Mucosa of descending colon (tissue), 3 donors: ENCODE measurements at regions not wholly inside any gene's neighbourhood (a gene's known extent, or its start where the extent isn't known, plus 50 kb on each side); places are given as distances from the start of the nearest gene placed in this dataset.

Source experiments
- ATAC-seq: fragments of 200-7000 bp; cut with Tn5 transposase; one replicate; pipeline ENCODE4 v1.9.1; 2020; ENCODE audit warnings: mild to moderate bottlenecking, moderate library complexity
- DNase-seq, 3 donors: peaks; one replicate each; pipeline ENCODE4 v3.0.0-alpha.2; 2020
- H3K36me3 ChIP-seq: fragments of 200-600 bp; one replicate; pipeline ENCODE4 v1.8.0; 2021; ENCODE audit warnings: low read depth, mild to moderate bottlenecking
- H3K4me1 ChIP-seq: fragments of 200-600 bp; one replicate; pipeline ENCODE4 v1.8.0; 2021; ENCODE audit warnings: low read depth, mild to moderate bottlenecking
- H3K4me3 ChIP-seq: fragments of 200-600 bp; one replicate; pipeline ENCODE4 v1.8.0; 2021; ENCODE audit warnings: mild to moderate bottlenecking
- H3K9me3 ChIP-seq: fragments of 200-600 bp; one replicate; pipeline ENCODE4 v1.8.0; 2021; ENCODE audit warnings: mild to moderate bottlenecking
- intact Hi-C, 2 donors: fragments of 100-400 bp; cut with DNase I in 1 of 2; cut with micrococcal nuclease in 1 of 2; formaldehyde crosslinking; loops; one replicate each; pipeline versions ENCODE4 v1.11.0 to v1.11.1; 2022; cut with DNase I, micrococcal nuclease
- TF ChIP-seq, protein P1 (sequence below): fragments of 200-600 bp; IDR thresholded peaks from one replicate; pipeline ENCODE4 v1.8.0; 2022; ENCODE audit warnings: antibody characterized with exemption, mild to moderate bottlenecking
- donor health status: DM: no; HTN: no; CAD: no; lungs with moderate emphysema.
- donor health status: DM: no; HTN: no; CAD: no.
- donor health status: DM: no; HTN: yes; CAD: no.

- Histone ChIP-seq H3K4me1 (no peaks in the 10 kb centered on the region), H3K4me3 (no peak overlapping the region), H3K9me3 (no peaks in the 10 kb centered on the region), H3K36me3 (no peaks in the 10 kb centered on the region)
- intact Hi-C loops: no loop called here
- DNase-seq (no peak), ATAC-seq (no peak)
- TF ChIP-seq, protein P1, sequence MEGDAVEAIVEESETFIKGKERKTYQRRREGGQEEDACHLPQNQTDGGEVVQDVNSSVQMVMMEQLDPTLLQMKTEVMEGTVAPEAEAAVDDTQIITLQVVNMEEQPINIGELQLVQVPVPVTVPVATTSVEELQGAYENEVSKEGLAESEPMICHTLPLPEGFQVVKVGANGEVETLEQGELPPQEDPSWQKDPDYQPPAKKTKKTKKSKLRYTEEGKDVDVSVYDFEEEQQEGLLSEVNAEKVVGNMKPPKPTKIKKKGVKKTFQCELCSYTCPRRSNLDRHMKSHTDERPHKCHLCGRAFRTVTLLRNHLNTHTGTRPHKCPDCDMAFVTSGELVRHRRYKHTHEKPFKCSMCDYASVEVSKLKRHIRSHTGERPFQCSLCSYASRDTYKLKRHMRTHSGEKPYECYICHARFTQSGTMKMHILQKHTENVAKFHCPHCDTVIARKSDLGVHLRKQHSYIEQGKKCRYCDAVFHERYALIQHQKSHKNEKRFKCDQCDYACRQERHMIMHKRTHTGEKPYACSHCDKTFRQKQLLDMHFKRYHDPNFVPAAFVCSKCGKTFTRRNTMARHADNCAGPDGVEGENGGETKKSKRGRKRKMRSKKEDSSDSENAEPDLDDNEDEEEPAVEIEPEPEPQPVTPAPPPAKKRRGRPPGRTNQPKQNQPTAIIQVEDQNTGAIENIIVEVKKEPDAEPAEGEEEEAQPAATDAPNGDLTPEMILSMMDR: no peak
Observed at GRCh38 chr17:6233339-6233738, 163.2 kb downstream of the WSCD1 start.

DNA sequence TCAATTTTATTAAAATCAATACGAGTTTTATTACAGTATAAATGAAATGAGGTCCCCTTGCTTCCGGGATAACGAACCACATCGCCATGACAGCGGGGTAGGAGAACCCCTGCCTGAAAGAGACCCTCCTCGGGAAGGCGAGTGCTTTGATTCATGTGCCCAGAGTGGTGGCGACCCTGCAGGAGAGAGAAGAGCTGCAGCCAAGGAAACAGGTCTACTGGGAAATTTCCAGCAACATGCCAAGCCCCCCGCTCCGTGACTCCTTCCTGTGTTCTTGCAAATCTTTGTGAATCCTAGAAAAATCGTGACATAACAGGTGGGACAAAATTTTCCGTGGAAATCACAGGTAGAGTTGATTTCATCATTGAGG is 162.5 kb downstream of the WSCD1 start:
- ATAC-seq: no peak
- DNase-seq: no peak
- TF ChIP-seq, protein P1: no peak
- H3K4me3 ChIP-seq: no peak overlapping the region
- H3K4me1 ChIP-seq: no peaks in the 10 kb centered on the region
- H3K9me3 ChIP-seq: no peaks in the 10 kb centered on the region
- H3K36me3 ChIP-seq: no peaks in the 10 kb centered on the region
- intact Hi-C loops: no loop called here

DNA sequence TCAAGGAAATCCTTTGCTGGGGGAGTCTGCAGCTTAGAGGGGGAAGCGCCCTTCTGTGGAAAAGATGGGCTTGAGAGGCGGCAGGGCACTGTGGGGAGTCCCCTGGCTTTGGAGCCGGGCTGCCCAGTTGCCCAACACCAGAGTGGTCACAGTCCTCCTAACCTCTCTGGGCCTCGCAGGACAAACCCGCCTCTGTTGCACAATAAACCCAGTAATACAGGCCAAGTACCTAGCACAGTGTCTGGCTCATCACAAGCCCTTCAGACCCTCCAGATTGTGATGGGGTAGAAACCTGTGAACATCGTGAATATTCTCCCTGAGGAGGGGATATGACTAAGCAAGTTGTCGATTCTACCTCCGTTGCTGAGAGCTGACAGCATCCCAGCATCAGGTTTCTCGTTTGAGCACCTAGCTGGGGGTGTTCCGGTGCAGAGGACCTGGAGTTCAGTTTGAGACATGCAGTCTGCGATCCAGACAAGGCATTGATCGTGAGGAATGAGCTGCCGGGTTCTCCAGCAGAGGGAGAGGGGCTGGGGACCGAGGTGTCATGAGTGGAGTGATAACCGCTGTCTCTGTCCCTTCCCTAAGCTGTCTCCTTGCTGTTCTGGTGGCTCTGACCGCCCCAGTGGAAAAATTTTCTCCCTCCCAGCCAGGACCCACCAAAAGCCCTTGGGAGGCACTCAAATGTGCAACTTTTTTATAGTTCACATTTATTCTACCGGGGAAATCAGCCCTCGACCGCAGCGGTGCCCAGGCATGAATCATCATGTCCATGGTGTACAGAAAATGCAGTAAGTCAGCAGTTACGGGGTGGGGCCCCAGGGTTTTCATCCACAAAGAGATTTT is 161.9 kb downstream of the WSCD1 start:
- Histone ChIP-seq H3K4me1 (no peaks in the 10 kb centered on the region), H3K9me3 (no peaks in the 10 kb centered on the region), H3K4me3 (no peak overlapping the region), H3K36me3 (no peaks in the 10 kb centered on the region)
- ATAC-seq (no peak), DNase-seq (no peak)
- TF ChIP-seq, protein P1: no peak
- intact Hi-C loops: no loop called here

DNA sequence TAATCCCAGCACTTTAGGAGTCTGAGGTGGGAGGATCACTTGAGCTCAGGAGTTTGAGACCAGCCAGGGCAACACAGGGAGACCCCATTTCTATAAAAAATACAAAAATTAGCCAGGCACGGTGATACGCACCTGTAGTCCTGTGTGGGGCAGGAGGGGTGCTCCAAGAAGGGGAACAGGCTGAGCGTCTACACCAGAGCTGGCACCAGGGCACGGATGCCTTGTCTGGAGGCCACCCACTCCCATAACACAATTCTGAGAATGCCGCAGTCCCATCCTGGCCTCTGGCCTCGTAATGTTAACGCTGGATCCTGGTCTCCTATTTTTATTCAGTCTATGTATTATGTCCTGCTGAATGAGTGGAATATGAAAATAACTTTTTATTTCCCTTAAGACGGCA is 161.3 kb downstream of the WSCD1 start:
- H3K36me3 ChIP-seq: no peaks in the 10 kb centered on the region
- DNase-seq (no peak), ATAC-seq (no peak)
- intact Hi-C loops: no loop called here
- no peak overlapping the region for H3K4me3 ChIP-seq
- no peaks in the 10 kb centered on the region for H3K9me3 ChIP-seq
- TF ChIP-seq, protein P1: no peak
- H3K4me1 ChIP-seq: no peaks in the 10 kb centered on the region

- Histone ChIP-seq H3K4me1 (no peaks in the 10 kb centered on the region), H3K9me3 (peaks cover 6% of the 10 kb centered on the region), H3K4me3 (no peak overlapping the region), H3K36me3 (no peaks in the 10 kb centered on the region)
- DNase-seq (no peak), ATAC-seq (no peak)
- TF ChIP-seq, protein P1: no peak
- intact Hi-C loops: no loop called here
Observed at GRCh38 chr17:6218333-6218732, 148.2 kb downstream of the WSCD1 start.
